Lower leg skin (tissue), 3 donors: ENCODE measurements at regions not wholly inside any gene's neighbourhood (a gene's known extent, or its start where the extent isn't known, plus 50 kb on each side); places are given as distances from the start of the nearest gene placed in this dataset.

Experiments
- POLR2A ChIP-seq, 2 donors: fragments of 450-650 bp; IDR thresholded peaks; one replicate each; pipeline ENCODE4 v1.6.1; 2016 to 2017; ENCODE audit warnings: antibody characterized with exemption in 2 of 2, mild to moderate bottlenecking in 1 of 2, moderate library complexity in 1 of 2
- TF ChIP-seq, protein P1 (sequence below), 3 donors: fragments of 450-650 bp; IDR thresholded peaks; one replicate each; pipeline ENCODE4 v1.5.1; 2016; ENCODE audit warnings: antibody characterized with exemption in 3 of 3, mild to moderate bottlenecking in 3 of 3, moderate library complexity in 2 of 3

DNA sequence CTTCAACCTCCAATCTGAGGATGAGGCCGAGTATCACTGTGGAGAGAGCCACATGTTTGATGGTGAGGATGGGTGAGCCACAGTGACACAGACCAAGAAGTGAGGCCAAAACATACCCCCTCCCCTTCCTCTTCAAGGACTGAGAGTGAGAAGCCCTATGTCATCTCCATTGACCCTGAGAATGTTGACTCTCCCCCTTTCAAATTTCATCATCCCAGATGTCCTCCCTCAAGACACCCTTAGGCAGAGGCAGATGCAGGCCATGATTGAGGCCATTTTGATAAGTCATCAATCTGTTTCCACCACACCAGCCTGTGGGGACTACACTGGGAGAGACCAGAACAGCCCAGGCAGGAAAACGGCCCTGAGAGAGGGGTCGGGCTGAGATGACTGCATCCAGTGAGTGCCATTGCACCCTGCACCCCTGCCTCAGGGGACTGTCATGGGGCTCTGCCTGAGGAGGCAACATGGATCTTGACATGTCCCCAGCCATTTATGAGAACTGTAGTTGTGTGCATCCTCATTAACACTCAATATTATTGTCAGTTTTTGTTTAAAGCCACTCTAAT lies 84.2 kb upstream of the IGLL5 start:
- TF ChIP-seq, protein P1, sequence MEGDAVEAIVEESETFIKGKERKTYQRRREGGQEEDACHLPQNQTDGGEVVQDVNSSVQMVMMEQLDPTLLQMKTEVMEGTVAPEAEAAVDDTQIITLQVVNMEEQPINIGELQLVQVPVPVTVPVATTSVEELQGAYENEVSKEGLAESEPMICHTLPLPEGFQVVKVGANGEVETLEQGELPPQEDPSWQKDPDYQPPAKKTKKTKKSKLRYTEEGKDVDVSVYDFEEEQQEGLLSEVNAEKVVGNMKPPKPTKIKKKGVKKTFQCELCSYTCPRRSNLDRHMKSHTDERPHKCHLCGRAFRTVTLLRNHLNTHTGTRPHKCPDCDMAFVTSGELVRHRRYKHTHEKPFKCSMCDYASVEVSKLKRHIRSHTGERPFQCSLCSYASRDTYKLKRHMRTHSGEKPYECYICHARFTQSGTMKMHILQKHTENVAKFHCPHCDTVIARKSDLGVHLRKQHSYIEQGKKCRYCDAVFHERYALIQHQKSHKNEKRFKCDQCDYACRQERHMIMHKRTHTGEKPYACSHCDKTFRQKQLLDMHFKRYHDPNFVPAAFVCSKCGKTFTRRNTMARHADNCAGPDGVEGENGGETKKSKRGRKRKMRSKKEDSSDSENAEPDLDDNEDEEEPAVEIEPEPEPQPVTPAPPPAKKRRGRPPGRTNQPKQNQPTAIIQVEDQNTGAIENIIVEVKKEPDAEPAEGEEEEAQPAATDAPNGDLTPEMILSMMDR (IDR thresholded peaks at IDR 0.05): no peak
- no peak for TF ChIP-seq POLR2A (IDR thresholded peaks at IDR 0.05)
